PFSK-1 (cell line): ENCODE measurements at regions not wholly inside any gene's neighbourhood (a gene's known extent, or its start where the extent isn't known, plus 50 kb on each side); places are given as distances from the start of the nearest gene placed in this dataset.

Experiments used
- FOXP2 ChIP-seq: optimal IDR thresholded peaks from 2 replicates; pipeline ENCODE3; 2011; ENCODE audit warnings: borderline replicate concordance, control low read depth, inconsistent platforms; ENCODE audit not compliant: insufficient read depth; ENCODE audit errors: extremely low read length, extremely low read depth
- POLR2AphosphoS5 ChIP-seq: IDR thresholded peaks from 2 replicates; pipeline ENCODE4 v1.6.1; 2012; ENCODE audit warnings: low read depth, mild to moderate bottlenecking, control low read depth, low read length, moderate library complexity
- SIN3A ChIP-seq: IDR thresholded peaks from 2 replicates; pipeline ENCODE4 v1.6.1; 2012; ENCODE audit warnings: mild to moderate bottlenecking, low read length, moderate library complexity, borderline replicate concordance; ENCODE audit not compliant: insufficient read depth
- TAF1 ChIP-seq: IDR thresholded peaks from 2 replicates; pipeline ENCODE4 v1.6.1; 2012; ENCODE audit warnings: low read length, control low read depth, borderline replicate concordance; ENCODE audit not compliant: insufficient read depth
- TF ChIP-seq, protein P1 (sequence below), 2 experiments: IDR thresholded peaks; 2 replicates each; pipeline versions ENCODE4 v1.6.1 to v1.8.0; 2011 to 2012; ENCODE audit warnings: low read depth in 2 of 2, low read length in 2 of 2, control low read depth in 1 of 2, inconsistent platforms in 1 of 2, mild to moderate bottlenecking in 1 of 2, moderate library complexity in 1 of 2; ENCODE audit not compliant: insufficient read depth in 1 of 2

DNA sequence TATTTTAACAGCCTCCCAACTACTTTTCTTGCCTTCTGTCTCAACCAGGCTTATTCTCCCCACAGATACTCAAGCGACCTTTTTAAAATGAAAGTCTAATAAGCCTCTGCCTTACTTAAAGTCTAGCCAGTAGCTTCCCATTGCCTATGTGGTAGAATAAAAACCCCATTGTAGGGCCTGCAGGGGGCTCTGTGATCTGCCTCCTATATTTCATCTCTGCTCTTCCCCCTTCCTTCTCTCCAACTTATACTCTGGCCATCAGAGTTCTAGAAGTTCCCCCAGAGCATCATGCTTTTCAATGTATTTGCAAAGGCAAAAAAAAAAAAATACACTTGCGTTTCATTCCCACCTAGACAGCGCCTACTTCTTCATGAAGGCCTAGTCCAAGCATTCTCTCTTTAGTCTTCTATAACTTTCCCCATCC is 167.7 kb upstream of the ADO start:
- TF ChIP-seq SIN3A, result no peak
- no peak for TF ChIP-seq FOXP2
- no peak for TF ChIP-seq POLR2AphosphoS5
- TF ChIP-seq, protein P1, sequence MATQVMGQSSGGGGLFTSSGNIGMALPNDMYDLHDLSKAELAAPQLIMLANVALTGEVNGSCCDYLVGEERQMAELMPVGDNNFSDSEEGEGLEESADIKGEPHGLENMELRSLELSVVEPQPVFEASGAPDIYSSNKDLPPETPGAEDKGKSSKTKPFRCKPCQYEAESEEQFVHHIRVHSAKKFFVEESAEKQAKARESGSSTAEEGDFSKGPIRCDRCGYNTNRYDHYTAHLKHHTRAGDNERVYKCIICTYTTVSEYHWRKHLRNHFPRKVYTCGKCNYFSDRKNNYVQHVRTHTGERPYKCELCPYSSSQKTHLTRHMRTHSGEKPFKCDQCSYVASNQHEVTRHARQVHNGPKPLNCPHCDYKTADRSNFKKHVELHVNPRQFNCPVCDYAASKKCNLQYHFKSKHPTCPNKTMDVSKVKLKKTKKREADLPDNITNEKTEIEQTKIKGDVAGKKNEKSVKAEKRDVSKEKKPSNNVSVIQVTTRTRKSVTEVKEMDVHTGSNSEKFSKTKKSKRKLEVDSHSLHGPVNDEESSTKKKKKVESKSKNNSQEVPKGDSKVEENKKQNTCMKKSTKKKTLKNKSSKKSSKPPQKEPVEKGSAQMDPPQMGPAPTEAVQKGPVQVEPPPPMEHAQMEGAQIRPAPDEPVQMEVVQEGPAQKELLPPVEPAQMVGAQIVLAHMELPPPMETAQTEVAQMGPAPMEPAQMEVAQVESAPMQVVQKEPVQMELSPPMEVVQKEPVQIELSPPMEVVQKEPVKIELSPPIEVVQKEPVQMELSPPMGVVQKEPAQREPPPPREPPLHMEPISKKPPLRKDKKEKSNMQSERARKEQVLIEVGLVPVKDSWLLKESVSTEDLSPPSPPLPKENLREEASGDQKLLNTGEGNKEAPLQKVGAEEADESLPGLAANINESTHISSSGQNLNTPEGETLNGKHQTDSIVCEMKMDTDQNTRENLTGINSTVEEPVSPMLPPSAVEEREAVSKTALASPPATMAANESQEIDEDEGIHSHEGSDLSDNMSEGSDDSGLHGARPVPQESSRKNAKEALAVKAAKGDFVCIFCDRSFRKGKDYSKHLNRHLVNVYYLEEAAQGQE (IDR thresholded peaks at IDR 0.05; ENCODE audit: insufficient read depth in 1 of 2, low read depth in 2 of 2, low read length in 2 of 2), result no peak
- TF ChIP-seq TAF1, result no peak

DNA sequence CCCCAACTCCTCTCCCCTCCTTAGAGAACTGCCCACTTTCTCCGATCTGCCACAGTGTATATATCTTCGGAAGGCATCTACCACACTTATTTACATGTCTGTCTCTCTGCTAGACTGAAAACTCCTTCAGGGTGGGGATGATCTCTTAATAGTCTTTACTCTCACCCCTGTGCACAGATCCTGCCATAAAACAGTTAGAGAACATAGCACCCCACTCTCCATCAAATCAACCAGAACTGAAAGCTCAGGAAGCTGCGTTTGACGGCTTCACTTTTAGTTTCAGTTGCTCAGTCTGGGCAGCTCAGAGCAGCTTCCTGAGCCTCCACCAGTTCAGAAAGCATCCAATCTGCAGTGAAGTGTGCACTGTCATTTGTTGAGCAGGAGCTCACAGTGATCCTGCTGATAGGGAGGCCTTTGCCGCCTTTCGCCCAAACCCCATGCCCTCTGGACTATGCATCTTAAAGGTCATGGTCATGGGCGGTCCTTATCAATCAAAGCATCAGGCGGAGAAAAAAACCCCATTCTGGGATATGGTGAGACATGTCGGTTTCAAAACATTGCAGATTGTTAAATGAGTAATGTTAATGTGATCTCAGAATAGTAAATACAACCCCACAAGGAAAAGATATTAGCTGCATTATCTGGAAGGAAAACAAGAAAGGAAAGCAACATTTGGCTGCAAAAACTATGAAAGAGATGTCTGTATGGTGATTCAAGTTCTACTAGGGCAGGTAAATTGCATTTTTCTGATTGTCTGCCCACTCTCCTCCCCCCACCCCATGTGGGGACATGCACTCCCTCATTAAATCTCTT is 167.1 kb upstream of the ADO start:
- TF ChIP-seq, protein P1 (IDR thresholded peaks at IDR 0.05; ENCODE audit: insufficient read depth in 1 of 2, low read depth in 2 of 2, low read length in 2 of 2), result no peak
- TF ChIP-seq FOXP2 (no peak), TAF1 (no peak), SIN3A (no peak), POLR2AphosphoS5 (no peak)

DNA sequence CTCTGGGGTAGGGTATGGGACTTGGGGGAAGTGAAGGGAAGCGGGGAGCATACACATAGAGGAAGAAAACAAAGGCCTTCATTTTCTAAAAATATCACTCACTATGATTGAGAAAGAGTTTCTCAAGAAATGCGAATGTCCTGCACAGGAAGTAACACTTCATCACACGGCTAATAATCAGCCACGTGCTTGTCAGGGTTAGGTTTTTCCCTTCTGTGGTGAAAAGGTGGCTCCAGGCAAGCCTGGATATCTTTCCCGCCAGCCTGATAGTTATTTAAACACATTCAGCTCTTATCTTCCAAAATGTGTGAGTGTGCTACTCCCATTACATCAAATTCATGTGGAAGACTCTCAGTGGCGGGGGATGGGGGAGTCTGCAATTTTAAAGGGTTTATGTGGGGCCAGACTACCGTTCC is 166.4 kb upstream of the ADO start:
- TF ChIP-seq, protein P1 (IDR thresholded peaks at IDR 0.05; ENCODE audit: insufficient read depth in 1 of 2, low read depth in 2 of 2, low read length in 2 of 2), result no peak
- TF ChIP-seq TAF1 (no peak), POLR2AphosphoS5 (no peak), SIN3A (no peak), FOXP2 (no peak)

DNA sequence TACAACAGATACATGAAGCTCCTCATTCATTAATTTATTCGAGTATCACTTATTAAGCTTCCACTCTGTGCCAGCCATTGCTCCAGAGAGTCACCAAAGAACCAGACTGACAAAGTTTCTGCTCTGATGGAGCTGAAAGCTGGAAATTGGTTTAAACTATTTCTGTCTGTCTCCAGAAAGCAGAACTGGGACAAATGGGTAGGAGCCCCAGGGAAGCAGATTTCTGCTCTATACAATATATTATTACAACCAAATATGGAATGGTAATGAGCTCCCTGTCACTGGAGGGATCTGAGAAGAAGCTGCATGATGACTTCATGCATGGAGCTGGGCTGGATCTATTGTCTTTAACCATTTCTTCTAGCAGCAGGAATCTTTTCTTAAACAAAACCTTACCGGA is 165.4 kb upstream of the ADO start:
- TF ChIP-seq FOXP2 (no peak), POLR2AphosphoS5 (no peak), TAF1 (no peak), SIN3A (no peak)
- TF ChIP-seq, protein P1 (IDR thresholded peaks at IDR 0.05; ENCODE audit: insufficient read depth in 1 of 2, low read depth in 2 of 2, low read length in 2 of 2), result no peak

DNA sequence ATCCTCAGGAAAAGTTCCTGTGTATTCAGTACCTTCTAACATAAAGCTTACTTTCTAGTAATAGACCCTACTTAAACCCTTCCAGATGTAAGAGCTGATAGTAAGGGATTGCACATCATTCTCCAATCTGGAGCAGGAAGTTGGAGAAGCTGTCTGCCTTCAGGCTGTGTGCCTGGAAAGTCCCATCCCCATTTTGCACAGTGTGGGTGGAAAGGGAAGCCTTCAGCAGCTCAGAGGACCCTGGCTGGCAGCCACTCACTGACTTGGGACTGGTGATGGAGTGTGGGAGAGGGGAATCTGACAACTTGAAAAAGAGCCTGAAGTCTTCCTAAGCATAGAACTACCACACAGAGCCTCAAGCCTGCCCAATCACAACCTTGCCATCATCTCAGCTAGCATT is 164.1 kb upstream of the ADO start:
- TF ChIP-seq TAF1, result no peak
- TF ChIP-seq, protein P1 (IDR thresholded peaks at IDR 0.05; ENCODE audit: insufficient read depth in 1 of 2, low read depth in 2 of 2, low read length in 2 of 2), result 0 out of 4 replicates have a peak, but pooled peaks of 1 of the 2 experiments have one; percentile 39
- TF ChIP-seq SIN3A, result no peak
- TF ChIP-seq FOXP2, result peak; percentile 44
- no peak for TF ChIP-seq POLR2AphosphoS5
